Endothelial cell of umbilical vein (primary cell): ENCODE measurements at regions not wholly inside any gene's neighbourhood (a gene's known extent, or its start where the extent isn't known, plus 50 kb on each side); places are given as distances from the start of the nearest gene placed in this dataset.
A peak's percentile ranks its signal among the peaks of the same experiment; 100 is the strongest.

ENCODE experiments used
- BruUV-seq: library from RNA; stranded (reverse); fragments of 400-500 nt; replicated peaks from 2 replicates; lab custom pipeline; 2021; lab: Mats Ljungman, UMichigan
- CTCF ChIA-PET: fragments of 300-600, 350-600 bp; sonication (Branson Sonifier 250); formaldehyde crosslinking; loops from one replicate; lab custom pipeline; 2021; ENCODE audit warnings: antibody characterized with exemption, inconsistent platforms; lab: Charles Lee
- POLR2A ChIA-PET: fragments of 300-600, 350-600 bp; sonication (Branson Sonifier 250); formaldehyde crosslinking; loops from one replicate; lab custom pipeline; 2021; ENCODE audit warnings: antibody characterized with exemption, inconsistent platforms; lab: Charles Lee
- DNase-seq: peaks from one replicate; pipeline ENCODE4 v3.0.0-alpha.2; 2011; ENCODE audit warnings: low read depth, low spot score
- FAIRE-seq: peaks from 2 replicates; lab custom pipeline; 2011; peaks lifted over from hg19 to GRCh38; lab: Jason Lieb, UNC
- H2AFZ ChIP-seq: 2 replicates; pipeline ENCODE4 v1.6.0; 2012; ENCODE audit warnings: low read depth, low read length, control low read depth, inconsistent platforms
- H3K27ac ChIP-seq: 2 replicates; pipeline ENCODE4 v1.5.1; 2011; ENCODE audit warnings: low read depth, mild to moderate bottlenecking, control low read depth, low read length, moderate library complexity; ENCODE audit not compliant: insufficient read depth
- H3K27me3 ChIP-seq, 2 experiments: 2 replicates each; pipeline versions ENCODE4 v1.6.0 to v1.6.1; 2011; ENCODE audit warnings: low read length in 2 of 2, mixed read lengths in 1 of 2; ENCODE audit not compliant: control insufficient read depth in 2 of 2, insufficient read depth in 2 of 2
- H3K36me3 ChIP-seq, 2 experiments: 2 replicates in 1 of 2; 3 replicates in 1 of 2; pipeline ENCODE4 v1.5.1; 2011; ENCODE audit warnings: low read length in 2 of 2, mild to moderate bottlenecking in 1 of 2, moderate library complexity in 1 of 2; ENCODE audit not compliant: control insufficient read depth in 2 of 2, insufficient read depth in 2 of 2; ENCODE audit errors: extremely low read depth in 1 of 2
- H3K4me1 ChIP-seq: 3 replicates; pipeline ENCODE4 v1.5.1; 2011; ENCODE audit warnings: mild to moderate bottlenecking, low read length; ENCODE audit not compliant: control insufficient read depth, insufficient read depth; ENCODE audit errors: extremely low read depth
- H3K4me2 ChIP-seq: 2 replicates; pipeline ENCODE4 v1.6.1; 2011; ENCODE audit warnings: low read length, control low read depth, mixed read lengths; ENCODE audit not compliant: insufficient read depth
- H3K4me3 ChIP-seq, 3 experiments: fragments of 200-600 bp in 1 of 3; sonication (generic), shearing (Covaris generic) in 1 of 3; replicated peaks in 1 of 3; 2 replicates each; pipeline ENCODE4 v1.5.1; 2011 to 2016; ENCODE audit warnings: control low read depth in 3 of 3, low read length in 3 of 3, mild to moderate bottlenecking in 2 of 3, inconsistent platforms in 1 of 3, low read depth in 1 of 3, moderate library complexity in 1 of 3; ENCODE audit not compliant: insufficient read depth in 1 of 3
- H3K79me2 ChIP-seq: 2 replicates; pipeline ENCODE4 v1.6.0; 2012; ENCODE audit warnings: low read length, inconsistent platforms; ENCODE audit not compliant: control insufficient read depth, insufficient read depth
- H3K9ac ChIP-seq: replicated peaks from 2 replicates; pipeline ENCODE3; 2011; ENCODE audit warnings: low read length, control low read depth; ENCODE audit not compliant: insufficient read depth; ENCODE audit errors: extremely low read depth
- H3K9me1 ChIP-seq: replicated peaks from 3 replicates; pipeline ENCODE4 v1.6.0; 2011; ENCODE audit warnings: mild to moderate bottlenecking, low read length; ENCODE audit not compliant: control insufficient read depth, insufficient read depth; ENCODE audit errors: extremely low read depth
- H3K9me3 ChIP-seq: replicated peaks from 2 replicates; pipeline ENCODE4 v1.5.1; 2012; ENCODE audit warnings: low read length, inconsistent platforms; ENCODE audit not compliant: control insufficient read depth, insufficient read depth
- H4K20me1 ChIP-seq: replicated peaks from 2 replicates; pipeline ENCODE3; 2011; ENCODE audit warnings: mild to moderate bottlenecking, low read length; ENCODE audit not compliant: control insufficient read depth, insufficient read depth; ENCODE audit errors: extremely low read depth
- CTCF ChIP-seq, 2 donors: IDR thresholded peaks; 1 replicate in 1 of 2; 2 replicates in 1 of 2; pipeline ENCODE4 v1.5.1; 2011; ENCODE audit warnings: low read length in 2 of 2, mild to moderate bottlenecking in 2 of 2, moderate library complexity in 2 of 2, control low read depth in 1 of 2, inconsistent platforms in 1 of 2, low read depth in 1 of 2; ENCODE audit not compliant: insufficient read depth in 1 of 2; ENCODE audit errors: extremely low read depth in 1 of 2
- EZH2 ChIP-seq: IDR thresholded peaks from 2 replicates; pipeline ENCODE4 v1.6.1; 2012; ENCODE audit warnings: borderline replicate concordance, low read depth, mild to moderate bottlenecking, moderate library complexity, low read length, inconsistent platforms; ENCODE audit not compliant: severe bottlenecking
- FOS ChIP-seq: IDR thresholded peaks from 2 replicates; pipeline ENCODE4 v1.6.1; 2011; ENCODE audit warnings: mild to moderate bottlenecking, low read length, moderate library complexity, borderline replicate concordance; ENCODE audit not compliant: insufficient read depth
- GATA2 ChIP-seq: IDR thresholded peaks from 2 replicates; pipeline ENCODE4 v1.7.0; 2011; ENCODE audit warnings: low read depth, mild to moderate bottlenecking, moderate library complexity, mixed read lengths, low read length; ENCODE audit not compliant: insufficient read length, insufficient read depth
- JUN ChIP-seq: IDR thresholded peaks from 2 replicates; pipeline ENCODE4 v1.6.1; 2011; ENCODE audit warnings: borderline replicate concordance, low read depth; ENCODE audit not compliant: insufficient read length, insufficient read depth
- MAX ChIP-seq: IDR thresholded peaks from 2 replicates; pipeline ENCODE4 v1.6.1; 2011; ENCODE audit not compliant: insufficient read depth, insufficient read length
- MYC ChIP-seq: IDR thresholded peaks from one replicate; pipeline ENCODE4 v1.6.1; 2011; ENCODE audit warnings: mild to moderate bottlenecking, low read depth, low read length
- POLR2A ChIP-seq: IDR thresholded peaks from 2 replicates; pipeline ENCODE4 v1.6.1; 2012; ENCODE audit warnings: low read depth, mild to moderate bottlenecking, control low read depth, low read length
- POLR2AphosphoS5 ChIP-seq: IDR thresholded peaks from 2 replicates; pipeline ENCODE4 v1.6.1; 2012; ENCODE audit warnings: low read depth, mild to moderate bottlenecking, control low read depth, low read length, moderate library complexity; ENCODE audit not compliant: insufficient read depth
- dilution Hi-C: fragments of 300-500 bp; cut with MboI; formaldehyde crosslinking; loops from one replicate; pipeline ENCODE4 v1.15.0; 2019; ENCODE audit warnings: low sequenced_read_pairs; ENCODE audit not compliant: extremely low pct_ligation_motif_present
- intact Hi-C: fragments of 100-400 bp; cut with micrococcal nuclease; formaldehyde crosslinking; loops from one replicate; pipeline ENCODE4 v1.10.0; 2022

GRCh38 chr2:222024932-222025880, 273.6 kb downstream of the PAX3 start:
- no peak overlapping the region for H3K4me2 ChIP-seq
- no peaks in the 10 kb centered on the region for H3K9me1 ChIP-seq
- POLR2A ChIA-PET = no interaction called here
- no peak overlapping the region for H3K4me3 ChIP-seq
- no peaks in the 10 kb centered on the region for H4K20me1 ChIP-seq
- dilution Hi-C loops = no loop called here
- TF ChIP-seq CTCF (IDR thresholded peaks at IDR 0.05; ENCODE audit: extremely low read depth in 1 of 2, insufficient read depth in 1 of 2, low read depth in 1 of 2, low read length in 2 of 2) (peak; percentile 24 to 45), MYC (no peak)
- H2AFZ ChIP-seq = no peak overlapping the region
- BruUV-seq = no TSS peak
- peaks cover 0 to 8% of the 10 kb centered on the region in 2 experiments for H3K27me3 ChIP-seq
- H3K27ac ChIP-seq = no peak overlapping the region
- no peak overlapping the region for H3K9ac ChIP-seq
- H3K36me3 ChIP-seq = no peaks in the 10 kb centered on the region
- intact Hi-C loops = loop anchor here (10.0 kb wide), 1 partner anchor 590 kb away; no protein-coding TSS in a partner anchor
- peak; percentile 50 for DNase-seq
- no peaks in the 10 kb centered on the region for H3K9me3 ChIP-seq
- FAIRE-seq = peak; percentile 72
- H3K79me2 ChIP-seq = no peaks in the 10 kb centered on the region
- no peaks in the 10 kb centered on the region for H3K4me1 ChIP-seq
- CTCF ChIA-PET = interaction anchor here (0.6 to 3.1 kb wide), 21 partner anchors 9 to 914 kb away, joined by 3 to 22 read pairs (median 4); partner anchors contain the start of gene MOGAT1

GRCh38 chr2:222017252-222017850, 281.4 kb downstream of the PAX3 start:
- POLR2A ChIA-PET = no interaction called here
- no TSS peak for BruUV-seq

More at GRCh38 chr2:222017252-222017850, 281.4 kb downstream of the PAX3 start:
- Histone ChIP-seq H3K9me3 (no peaks in the 10 kb centered on the region), H4K20me1 (no peaks in the 10 kb centered on the region), H3K27me3 (no peaks in the 10 kb centered on the region), H3K36me3 (no peaks in the 10 kb centered on the region), H3K4me2 (no peak overlapping the region), H2AFZ (no peak overlapping the region), H3K4me1 (no peaks in the 10 kb centered on the region), H3K79me2 (no peaks in the 10 kb centered on the region), H3K9ac (no peak overlapping the region), H3K9me1 (no peaks in the 10 kb centered on the region), H3K27ac (no peak overlapping the region), H3K4me3 (no peak overlapping the region)
- DNase-seq (no peak), FAIRE-seq (no peak)
- CTCF ChIA-PET = no interaction called here
- intact Hi-C loops = no loop called here
- TF ChIP-seq CTCF (IDR thresholded peaks at IDR 0.05; ENCODE audit: extremely low read depth in 1 of 2, insufficient read depth in 1 of 2, low read depth in 1 of 2, low read length in 2 of 2) (no peak), POLR2A (no peak), EZH2 (no peak), MYC (no peak), MAX (no peak), POLR2AphosphoS5 (no peak), FOS (no peak), GATA2 (no peak), JUN (no peak)
- dilution Hi-C loops = no loop called here
